A549 (cell line): ENCODE measurements at regions not wholly inside any gene's neighbourhood (a gene's known extent, or its start where the extent isn't known, plus 50 kb on each side); places are given as distances from the start of the nearest gene placed in this dataset.

ENCODE experiments used
- ATAC-seq, 2 experiments: fragments of 200-7000 bp in 1 of 2; fragments of >200 bp in 1 of 2; cut with Nextera tagmentation in 1 of 2; cut with Tn5 transposase in 1 of 2; 3 replicates each; pipeline versions ENCODE4 v1.8.0 to v1.9.1; 2018 to 2020; ENCODE audit warnings: mild to moderate bottlenecking in 1 of 2, moderate library complexity in 1 of 2
- CTCF ChIA-PET: fragments of 300-600 bp; sonication (Branson Sonifier 250); formaldehyde crosslinking; extraction: SDS; loops from one replicate; lab custom pipeline; 2021; ENCODE audit warnings: antibody characterized with exemption, inconsistent platforms; lab: Yijun Ruan, JAX
- POLR2A ChIA-PET: fragments of 350-600 bp; formaldehyde crosslinking; extraction: SDS; loops from one replicate; lab custom pipeline; 2021; ENCODE audit warnings: antibody characterized with exemption, inconsistent platforms; lab: Yijun Ruan, JAX
- DNase-seq, 2 experiments: peaks; one replicate each; pipeline versions ENCODE4 v3.0.0 to v3.0.0-alpha.2; 2011 to 2016; ENCODE audit warnings: low read depth in 1 of 2, low spot score in 1 of 2
- FAIRE-seq: peaks from 2 replicates; lab custom pipeline; 2011; peaks lifted over from hg19 to GRCh38; lab: Jason Lieb, UNC
- H3K27ac ChIP-seq, 2 experiments: fragments of >200 bp; sonication (Bioruptor Twin); formaldehyde crosslinking; 3 replicates each; pipeline ENCODE4 v1.5.1; 2016 to 2017
- H3K4me1 ChIP-seq: fragments of >200 bp; sonication (Bioruptor Twin); formaldehyde crosslinking; 3 replicates; pipeline ENCODE4 v1.6.1; 2016
- H3K4me2 ChIP-seq: fragments of >200 bp; sonication (Bioruptor Twin); formaldehyde crosslinking; 3 replicates; pipeline ENCODE4 v1.6.1; 2016
- H3K4me3 ChIP-seq: fragments of >200 bp; sonication (Bioruptor Twin); formaldehyde crosslinking; 3 replicates; pipeline ENCODE4 v1.5.1; 2016
- H3K9me3 ChIP-seq: fragments of >200 bp; sonication (Bioruptor Twin); formaldehyde crosslinking; 3 replicates; pipeline ENCODE4 v1.6.1; 2016
- CHD2 ChIP-seq: fragments of 150-350 bp; IDR thresholded peaks from 2 replicates; pipeline ENCODE4 v1.6.1; 2014; ENCODE audit warnings: low read length; ENCODE audit not compliant: partially characterized antibody
- CHD4 ChIP-seq: fragments of 200-600 bp; sonication (generic); IDR thresholded peaks from 2 replicates; pipeline ENCODE4 v1.6.1; 2016; ENCODE audit warnings: antibody characterized with exemption, mild to moderate bottlenecking, borderline replicate concordance
- ELK1 ChIP-seq: fragments of 150-350 bp; IDR thresholded peaks from 2 replicates; pipeline ENCODE4 v1.6.1; 2014; ENCODE audit warnings: low read depth, mild to moderate bottlenecking, low read length
- FOSB ChIP-seq: fragments of 250-450 bp; sonication (Bioruptor Pico); IDR thresholded peaks from 2 replicates; pipeline ENCODE4 v1.5.0; 2020; ENCODE audit warnings: mild to moderate bottlenecking, moderate library complexity
- GATA3 ChIP-seq: IDR thresholded peaks from 2 replicates; pipeline ENCODE4 v1.6.1; 2012; ENCODE audit warnings: borderline replicate concordance
- HDAC2 ChIP-seq: fragments of 200-600 bp; sonication (generic); IDR thresholded peaks from 2 replicates; pipeline ENCODE4 v1.6.1; 2016
- HMGXB4 ChIP-seq: fragments of 250-450 bp; sonication (Bioruptor Pico); IDR thresholded peaks from 2 replicates; pipeline ENCODE4 v1.5.0; 2021; ENCODE audit warnings: mild to moderate bottlenecking, moderate library complexity, borderline replicate concordance
- JUNB ChIP-seq: fragments of >200 bp; sonication (Bioruptor Twin); formaldehyde crosslinking; IDR thresholded peaks from 2 replicates; pipeline ENCODE4 v1.6.1; 2016
- MAFK ChIP-seq: fragments of 450-650 bp; IDR thresholded peaks from 2 replicates; pipeline ENCODE4 v1.6.1; 2014; ENCODE audit not compliant: partially characterized antibody
- MAX ChIP-seq: IDR thresholded peaks from 2 replicates; pipeline ENCODE4 v1.6.1; 2012
- RAD21 ChIP-seq, 2 experiments: fragments of >200 bp in 1 of 2; sonication (Bioruptor Twin) in 1 of 2; formaldehyde crosslinking in 1 of 2; IDR thresholded peaks in 1 of 2; conservative IDR thresholded peaks in 1 of 2; 2 replicates in 1 of 2; 3 replicates in 1 of 2; pipeline ENCODE4 v1.6.1; 2012 to 2018; ENCODE audit warnings: inconsistent platforms in 1 of 2
- RCOR1 ChIP-seq: fragments of 150-350 bp; IDR thresholded peaks from 2 replicates; pipeline ENCODE4 v1.6.1; 2014; ENCODE audit warnings: antibody characterized with exemption, low read length, low read depth
- RNF2 ChIP-seq: fragments of 200-600 bp; sonication (generic); IDR thresholded peaks from 2 replicates; pipeline ENCODE4 v1.6.1; 2016; ENCODE audit warnings: low read depth, mild to moderate bottlenecking, antibody characterized with exemption, moderate library complexity, borderline replicate concordance
- SREBF2 ChIP-seq: fragments of 450-650 bp; IDR thresholded peaks from 2 replicates; pipeline ENCODE4 v1.6.1; 2014; ENCODE audit warnings: mild to moderate bottlenecking, moderate library complexity
- ZC3H11A ChIP-seq: fragments of 450-650 bp; IDR thresholded peaks from 2 replicates; pipeline ENCODE4 v1.6.1; 2014; ENCODE audit warnings: antibody characterized with exemption, mild to moderate bottlenecking
- ZFP36 ChIP-seq: fragments of 450-650 bp; IDR thresholded peaks from 2 replicates; pipeline ENCODE4 v1.6.1; 2014; ENCODE audit warnings: borderline replicate concordance; ENCODE audit not compliant: partially characterized antibody
- ZNF302 ChIP-seq: fragments of 250-450 bp; sonication (Bioruptor Pico); IDR thresholded peaks from 2 replicates; pipeline ENCODE4 v1.9.0; 2021; ENCODE audit warnings: inconsistent platforms, mild to moderate bottlenecking, moderate library complexity
- ZSCAN20 ChIP-seq: fragments of 250-450 bp; sonication (Bioruptor Pico); IDR thresholded peaks from 2 replicates; pipeline ENCODE4 v1.8.0; 2022; ENCODE audit warnings: mild to moderate bottlenecking, moderate library complexity
- WGBS: methylation state at CpG from one replicate; pipeline ENCODE4 v1.1.6; 2017; ENCODE audit errors: missing lambda C conversion rate; 5-methylcytosine and 5-hydroxymethylcytosine counted together
- TF ChIP-seq, protein P1 (sequence below): fragments of >200 bp; sonication (Bioruptor Twin); formaldehyde crosslinking; IDR thresholded peaks from 3 replicates; pipeline ENCODE4 v1.6.1; 2016
- TF ChIP-seq, protein P2 (sequence below): fragments of 250-450 bp; sonication (Bioruptor Pico); IDR thresholded peaks from 2 replicates; pipeline ENCODE4 v1.5.0; 2020; ENCODE audit warnings: low read depth, mild to moderate bottlenecking, moderate library complexity
- TF ChIP-seq, protein P3 (sequence below): fragments of >200 bp; sonication (Bioruptor Twin); formaldehyde crosslinking; IDR thresholded peaks from 2 replicates; pipeline ENCODE4 v1.6.1; 2016
- TF ChIP-seq, protein P4 (sequence below): fragments of 450-650 bp; IDR thresholded peaks from 2 replicates; pipeline ENCODE4 v1.6.1; 2014; ENCODE audit warnings: antibody characterized with exemption
- TF ChIP-seq, protein P5 (sequence below): fragments of >200 bp; sonication (Bioruptor Twin); formaldehyde crosslinking; IDR thresholded peaks from 3 replicates; pipeline ENCODE4 v1.5.1; 2016

DNA sequence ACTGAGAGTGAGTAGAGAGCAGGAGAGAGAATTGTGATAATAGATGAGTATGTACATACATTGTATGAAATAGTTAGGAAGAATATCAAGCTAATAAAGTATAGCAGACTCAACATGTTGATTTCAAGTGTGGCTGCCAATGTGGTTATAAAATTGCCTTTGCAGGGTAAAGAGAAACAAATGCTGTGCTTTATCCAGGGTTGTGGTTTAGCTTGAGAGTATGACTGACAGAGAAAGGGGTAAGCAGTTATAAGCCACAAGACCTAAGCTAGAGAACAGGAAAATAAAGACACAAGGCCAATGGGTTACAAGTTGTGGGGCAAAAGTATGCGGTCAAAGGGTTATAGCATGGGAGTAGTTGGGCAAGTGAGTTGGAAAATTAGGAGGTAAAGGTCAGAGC is 1217.5 kb downstream of the DIAPH3 start:
- 83% methylated on average over 1 of the region's 1 CpG for WGBS
- no peak overlapping the region for H3K27ac ChIP-seq
- H3K4me2 ChIP-seq, result no peak overlapping the region
- DNase-seq, result no peak
- no peak for FAIRE-seq
- no peak for TF ChIP-seq RCOR1
- no peak for TF ChIP-seq FOSB (CRISPR knock-in tag)
- no peak for TF ChIP-seq ZSCAN20
- TF ChIP-seq CHD2, result no peak
- TF ChIP-seq MAFK, result no peak
- TF ChIP-seq, protein P1, sequence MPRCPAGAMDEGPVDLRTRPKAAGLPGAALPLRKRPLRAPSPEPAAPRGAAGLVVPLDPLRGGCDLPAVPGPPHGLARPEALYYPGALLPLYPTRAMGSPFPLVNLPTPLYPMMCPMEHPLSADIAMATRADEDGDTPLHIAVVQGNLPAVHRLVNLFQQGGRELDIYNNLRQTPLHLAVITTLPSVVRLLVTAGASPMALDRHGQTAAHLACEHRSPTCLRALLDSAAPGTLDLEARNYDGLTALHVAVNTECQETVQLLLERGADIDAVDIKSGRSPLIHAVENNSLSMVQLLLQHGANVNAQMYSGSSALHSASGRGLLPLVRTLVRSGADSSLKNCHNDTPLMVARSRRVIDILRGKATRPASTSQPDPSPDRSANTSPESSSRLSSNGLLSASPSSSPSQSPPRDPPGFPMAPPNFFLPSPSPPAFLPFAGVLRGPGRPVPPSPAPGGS, result no peak
- TF ChIP-seq ELK1, result no peak
- TF ChIP-seq JUNB, result no peak
- TF ChIP-seq MAX, result no peak
- no peak for TF ChIP-seq CHD4
- no peak for TF ChIP-seq HMGXB4 (CRISPR knock-in tag)
- no peak for TF ChIP-seq ZC3H11A
- TF ChIP-seq ZFP36, result no peak
- no peak for TF ChIP-seq RNF2
- TF ChIP-seq RAD21 (conservative IDR thresholded peaks at IDR 0.05 in 1 of 2, IDR thresholded peaks at IDR 0.05 in 1 of 2), result no peak
- TF ChIP-seq, protein P2, sequence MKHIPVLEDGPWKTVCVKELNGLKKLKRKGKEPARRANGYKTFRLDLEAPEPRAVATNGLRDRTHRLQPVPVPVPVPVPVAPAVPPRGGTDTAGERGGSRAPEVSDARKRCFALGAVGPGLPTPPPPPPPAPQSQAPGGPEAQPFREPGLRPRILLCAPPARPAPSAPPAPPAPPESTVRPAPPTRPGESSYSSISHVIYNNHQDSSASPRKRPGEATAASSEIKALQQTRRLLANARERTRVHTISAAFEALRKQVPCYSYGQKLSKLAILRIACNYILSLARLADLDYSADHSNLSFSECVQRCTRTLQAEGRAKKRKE (CRISPR knock-in tag), result no peak
- no peak for TF ChIP-seq HDAC2
- no peak for TF ChIP-seq GATA3
- TF ChIP-seq, protein P3, sequence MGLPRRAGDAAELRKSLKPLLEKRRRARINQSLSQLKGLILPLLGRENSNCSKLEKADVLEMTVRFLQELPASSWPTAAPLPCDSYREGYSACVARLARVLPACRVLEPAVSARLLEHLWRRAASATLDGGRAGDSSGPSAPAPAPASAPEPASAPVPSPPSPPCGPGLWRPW, result no peak
- TF ChIP-seq, protein P4, sequence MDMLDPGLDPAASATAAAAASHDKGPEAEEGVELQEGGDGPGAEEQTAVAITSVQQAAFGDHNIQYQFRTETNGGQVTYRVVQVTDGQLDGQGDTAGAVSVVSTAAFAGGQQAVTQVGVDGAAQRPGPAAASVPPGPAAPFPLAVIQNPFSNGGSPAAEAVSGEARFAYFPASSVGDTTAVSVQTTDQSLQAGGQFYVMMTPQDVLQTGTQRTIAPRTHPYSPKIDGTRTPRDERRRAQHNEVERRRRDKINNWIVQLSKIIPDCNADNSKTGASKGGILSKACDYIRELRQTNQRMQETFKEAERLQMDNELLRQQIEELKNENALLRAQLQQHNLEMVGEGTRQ, result no peak
- no peak overlapping the region for H3K4me3 ChIP-seq
- no peak for ATAC-seq
- H3K9me3 ChIP-seq, result no peaks in the 10 kb centered on the region
- ChIA-PET POLR2A (no interaction called here), CTCF (no interaction called here)
- no peaks in the 10 kb centered on the region for H3K4me1 ChIP-seq

DNA sequence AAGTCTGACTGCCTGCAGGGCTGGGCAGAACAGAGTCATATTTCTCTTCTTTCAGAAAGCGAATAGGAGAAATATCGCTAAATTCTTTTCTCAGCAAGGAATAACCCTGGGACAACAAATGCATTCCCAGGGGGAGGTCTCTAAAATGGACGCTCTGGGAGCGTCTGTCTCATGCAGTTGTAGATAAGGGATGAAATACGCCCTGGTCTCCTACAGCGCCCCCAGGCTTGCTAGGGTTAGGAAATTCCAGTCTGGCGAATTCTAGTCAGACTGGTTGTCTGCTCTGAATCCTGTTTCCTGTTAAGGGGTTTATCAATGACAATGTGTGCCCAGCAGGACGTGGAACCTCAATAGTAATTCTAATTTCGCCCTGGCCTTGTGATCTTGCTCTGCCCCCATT is 1214.1 kb downstream of the DIAPH3 start:
- FAIRE-seq, result no peak
- no peak overlapping the region for H3K4me2 ChIP-seq
- CTCF ChIA-PET, result no interaction called here

More for the DNA sequence above, 1214.1 kb downstream of the DIAPH3 start:
- TF ChIP-seq SREBF2 (no peak), FOSB (CRISPR knock-in tag) (no peak), MAX (no peak), ZNF302 (CRISPR knock-in tag) (no peak)
- TF ChIP-seq, protein P5, sequence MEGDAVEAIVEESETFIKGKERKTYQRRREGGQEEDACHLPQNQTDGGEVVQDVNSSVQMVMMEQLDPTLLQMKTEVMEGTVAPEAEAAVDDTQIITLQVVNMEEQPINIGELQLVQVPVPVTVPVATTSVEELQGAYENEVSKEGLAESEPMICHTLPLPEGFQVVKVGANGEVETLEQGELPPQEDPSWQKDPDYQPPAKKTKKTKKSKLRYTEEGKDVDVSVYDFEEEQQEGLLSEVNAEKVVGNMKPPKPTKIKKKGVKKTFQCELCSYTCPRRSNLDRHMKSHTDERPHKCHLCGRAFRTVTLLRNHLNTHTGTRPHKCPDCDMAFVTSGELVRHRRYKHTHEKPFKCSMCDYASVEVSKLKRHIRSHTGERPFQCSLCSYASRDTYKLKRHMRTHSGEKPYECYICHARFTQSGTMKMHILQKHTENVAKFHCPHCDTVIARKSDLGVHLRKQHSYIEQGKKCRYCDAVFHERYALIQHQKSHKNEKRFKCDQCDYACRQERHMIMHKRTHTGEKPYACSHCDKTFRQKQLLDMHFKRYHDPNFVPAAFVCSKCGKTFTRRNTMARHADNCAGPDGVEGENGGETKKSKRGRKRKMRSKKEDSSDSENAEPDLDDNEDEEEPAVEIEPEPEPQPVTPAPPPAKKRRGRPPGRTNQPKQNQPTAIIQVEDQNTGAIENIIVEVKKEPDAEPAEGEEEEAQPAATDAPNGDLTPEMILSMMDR, result no peak
- TF ChIP-seq, protein P3, result no peak
- no peak overlapping the region for H3K27ac ChIP-seq
- H3K4me3 ChIP-seq, result no peak overlapping the region
- 17% methylated on average over 9 of the region's 9 CpGs for WGBS
- POLR2A ChIA-PET, result no interaction called here
- no peak for DNase-seq
- no peaks in the 10 kb centered on the region for H3K9me3 ChIP-seq
- no peak for ATAC-seq
- H3K4me1 ChIP-seq, result no peaks in the 10 kb centered on the region
